NCI-H774 (cell line): ENCODE measurements at regions not wholly inside any gene's neighbourhood (a gene's known extent, or its start where the extent isn't known, plus 50 kb on each side); places are given as distances from the start of the nearest gene placed in this dataset.

Experiments used
- DNase-seq: peaks from one replicate; lab custom pipeline; 2025; lab: John Stamatoyannopoulos, UW

- DNase-seq, result no peak
Measured at GRCh38 chr3:154766765-154767503, 313.2 kb upstream of the MME start.

GRCh38 chr3:154764856-154765640 is 315.1 kb upstream of the MME start:
- no peak for DNase-seq

GRCh38 chr3:154762486-154762885 is 317.6 kb upstream of the MME start:
- DNase-seq, result no peak

- DNase-seq, result no peak
Measured at GRCh38 chr3:154759966-154760365, 320.2 kb upstream of the MME start.

GRCh38 chr3:154758109-154758868 is 321.8 kb upstream of the MME start:
- peak; percentile 52 for DNase-seq

- DNase-seq, result no peak
Measured at GRCh38 chr3:154753101-154753500, 323.1 kb upstream of the GPR149 start.

GRCh38 chr3:154749514-154749913 is 319.5 kb upstream of the GPR149 start:
- no peak for DNase-seq

GRCh38 chr3:154745929-154746328 is 315.9 kb upstream of the GPR149 start:
- no peak for DNase-seq

- no peak for DNase-seq
Measured at GRCh38 chr3:154745122-154745521, 315.1 kb upstream of the GPR149 start.

- DNase-seq, result no peak
Measured at GRCh38 chr3:154743418-154743817, 313.4 kb upstream of the GPR149 start.

GRCh38 chr3:154734468-154734867 is 304.5 kb upstream of the GPR149 start:
- no peak for DNase-seq

- DNase-seq, result peak; percentile 34
Measured at GRCh38 chr3:154730186-154730585, 300.2 kb upstream of the GPR149 start.

GRCh38 chr3:154729741-154730140 is 299.8 kb upstream of the GPR149 start:
- DNase-seq, result no peak

GRCh38 chr3:154728285-154728684 is 298.3 kb upstream of the GPR149 start:
- no peak for DNase-seq

GRCh38 chr3:154720921-154721320 is 290.9 kb upstream of the GPR149 start:
- no peak for DNase-seq

GRCh38 chr3:154718053-154718452 is 288.1 kb upstream of the GPR149 start:
- no peak for DNase-seq

- no peak for DNase-seq
Measured at GRCh38 chr3:154716170-154716569, 286.2 kb upstream of the GPR149 start.

- DNase-seq, result no peak
Measured at GRCh38 chr3:154708554-154708953, 278.6 kb upstream of the GPR149 start.

- no peak for DNase-seq
Measured at GRCh38 chr3:154701055-154701454, 271.1 kb upstream of the GPR149 start.

GRCh38 chr3:154690413-154690812 is 260.4 kb upstream of the GPR149 start:
- DNase-seq, result no peak

- no peak for DNase-seq
Measured at GRCh38 chr3:154684440-154684839, 254.4 kb upstream of the GPR149 start.

- DNase-seq, result no peak
Measured at GRCh38 chr3:154684021-154684420, 254.0 kb upstream of the GPR149 start.
